Caki2 (cell line): ENCODE measurements at regions not wholly inside any gene's neighbourhood (a gene's known extent, or its start where the extent isn't known, plus 50 kb on each side); places are given as distances from the start of the nearest gene placed in this dataset.

ENCODE experiments used
- DNase-seq: peaks from one replicate; pipeline ENCODE4 v3.0.0-alpha.2; 2015; ENCODE audit warnings: low read depth
- in situ Hi-C: cut with HindIII; loops from 2 replicates; pipeline ENCODE4 v1.10.0; 2016; ENCODE audit warnings: low sequenced_read_pairs, low pct_unique_long_range_greater_than_20kb, mixed read lengths

DNA sequence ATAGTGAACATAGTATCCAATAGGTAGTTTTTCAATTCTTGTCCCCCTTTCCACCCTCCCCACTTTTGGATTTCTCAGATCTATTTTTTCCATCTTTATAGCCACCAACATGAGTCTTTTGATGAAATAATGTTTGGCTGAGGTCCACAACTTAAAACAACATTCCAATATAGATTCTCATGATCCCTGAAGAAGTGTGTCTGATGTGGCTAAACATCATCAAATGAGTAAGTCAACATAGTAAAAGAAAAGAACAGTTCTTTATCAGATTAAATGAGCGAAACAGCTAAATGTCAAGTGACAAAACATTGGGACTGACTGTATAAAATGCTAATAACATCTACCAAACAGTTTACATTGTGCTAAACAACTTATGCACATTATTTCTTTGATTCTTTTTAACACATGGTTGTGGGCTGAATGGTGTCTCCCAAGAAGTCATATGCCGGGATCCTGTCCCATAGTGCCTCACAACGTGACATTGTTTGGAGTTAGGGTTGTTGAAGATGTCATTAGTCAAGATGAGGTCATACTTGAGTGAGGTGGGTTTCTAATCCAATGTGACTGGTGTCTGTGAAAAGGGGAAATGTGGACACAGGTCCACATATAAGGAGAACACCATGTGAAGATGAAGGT, 453.6 kb downstream of the LTN1 start:
- in situ Hi-C loops = no loop called here
- DNase-seq = no peak

DNA sequence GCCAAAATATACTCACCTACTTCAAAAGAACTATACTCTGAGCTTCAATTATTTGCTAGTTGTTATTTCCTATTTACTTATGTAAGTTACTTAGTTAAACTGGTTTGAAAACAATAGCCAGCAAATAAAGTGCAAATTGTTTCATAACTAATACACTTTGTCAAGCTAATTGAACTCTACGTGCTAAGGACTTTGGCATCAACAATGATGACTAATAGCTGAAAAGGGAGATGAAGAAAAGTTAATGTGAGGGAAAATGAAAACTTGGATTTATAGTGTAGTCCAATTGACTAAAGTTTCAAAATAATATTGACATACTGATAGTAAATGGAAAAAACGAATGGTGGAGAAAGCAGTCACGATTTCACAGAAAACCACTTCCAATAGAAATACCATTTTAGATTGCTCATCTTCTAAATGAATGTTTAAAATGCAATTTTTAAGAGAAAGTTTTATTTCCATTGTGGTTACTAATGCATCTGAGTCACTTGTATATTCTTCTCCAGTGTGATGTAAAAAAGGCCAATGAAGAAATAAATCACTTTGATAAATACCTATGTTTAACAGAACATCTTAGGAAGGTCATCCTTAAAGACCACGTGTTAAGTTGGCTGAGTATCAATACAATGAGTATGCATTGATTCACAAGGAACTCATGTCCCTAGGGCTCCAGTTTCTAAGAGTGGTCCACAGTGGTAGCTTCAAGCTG, 455.2 kb downstream of the LTN1 start:
- no peak for DNase-seq
- in situ Hi-C loops = no loop called here

DNA sequence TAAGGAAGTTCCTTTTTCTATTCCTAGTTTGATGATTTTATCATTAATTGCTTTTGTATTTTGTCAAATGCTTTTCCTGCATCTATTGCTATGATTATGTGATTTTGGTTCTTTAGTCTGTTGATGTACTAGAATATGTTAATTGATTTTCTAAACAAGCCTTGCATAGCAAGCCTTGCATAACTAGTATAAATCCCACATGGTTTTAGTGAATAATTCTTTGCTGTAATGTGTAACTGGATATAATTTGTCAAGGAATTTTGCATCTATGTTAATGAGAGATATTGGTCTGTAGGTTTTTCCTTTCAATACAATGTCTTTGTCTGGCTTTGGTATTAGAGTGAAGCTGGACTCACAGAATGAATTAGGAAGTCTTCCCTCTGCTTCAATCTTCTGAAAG, 460.2 kb downstream of the LTN1 start:
- in situ Hi-C loops = no loop called here
- no peak for DNase-seq

DNA sequence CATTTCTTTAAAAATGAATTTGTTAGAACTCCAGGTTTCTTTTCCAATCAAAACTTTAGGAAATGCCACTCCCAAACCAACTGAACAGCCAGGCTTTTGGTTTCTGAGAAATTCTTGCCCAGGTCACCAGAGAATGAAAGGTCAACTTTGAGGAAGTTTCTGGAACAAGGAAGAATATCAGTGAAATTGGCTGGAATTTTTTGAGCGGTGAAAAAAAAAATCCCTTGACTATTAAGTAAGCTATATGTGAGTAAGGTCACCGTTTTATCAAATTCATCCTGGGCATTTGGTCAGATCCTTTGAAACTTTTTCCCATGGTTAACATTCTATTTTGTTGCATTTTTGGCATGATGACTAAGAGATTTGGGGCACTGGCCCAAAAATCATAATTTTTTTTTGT, 469.3 kb downstream of the LTN1 start:
- in situ Hi-C loops = no loop called here
- DNase-seq = no peak

DNA sequence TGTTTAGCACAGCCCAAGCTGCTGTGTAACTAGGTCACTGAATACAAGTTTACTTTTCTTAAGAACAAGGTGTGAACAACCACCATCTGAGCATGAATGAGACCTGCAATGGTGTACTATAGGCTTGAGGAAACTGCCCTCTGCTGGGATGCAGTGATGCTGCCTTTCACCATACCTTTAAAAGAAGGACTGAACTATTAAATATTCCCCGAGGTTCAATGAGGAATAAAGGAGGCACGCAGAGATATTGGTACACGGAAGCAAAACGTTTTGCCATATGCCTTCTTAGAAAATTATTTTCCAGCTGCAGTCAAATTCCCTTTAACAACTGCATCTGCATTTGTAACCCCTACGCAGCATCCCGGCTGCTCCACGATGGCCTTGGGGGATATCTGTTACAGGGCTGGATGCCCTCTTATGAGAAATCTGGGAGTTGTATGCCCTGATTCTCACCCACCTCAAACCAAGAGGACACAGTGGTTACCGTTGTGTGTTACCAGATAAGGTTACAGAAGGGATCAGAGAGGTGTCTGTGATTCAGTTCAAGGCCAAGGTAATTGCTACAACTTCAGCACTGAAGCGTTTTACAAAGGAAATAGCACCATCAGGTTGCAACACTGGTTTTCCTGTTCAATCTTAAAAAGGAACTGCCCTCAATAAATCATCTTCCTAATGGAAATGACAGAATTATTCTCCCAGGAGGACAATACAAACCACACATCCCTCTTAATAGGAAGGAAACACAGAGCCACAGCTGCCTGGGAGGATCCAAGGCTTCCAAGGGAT, 470.5 kb downstream of the LTN1 start:
- no peak for DNase-seq
- in situ Hi-C loops = no loop called here

DNA sequence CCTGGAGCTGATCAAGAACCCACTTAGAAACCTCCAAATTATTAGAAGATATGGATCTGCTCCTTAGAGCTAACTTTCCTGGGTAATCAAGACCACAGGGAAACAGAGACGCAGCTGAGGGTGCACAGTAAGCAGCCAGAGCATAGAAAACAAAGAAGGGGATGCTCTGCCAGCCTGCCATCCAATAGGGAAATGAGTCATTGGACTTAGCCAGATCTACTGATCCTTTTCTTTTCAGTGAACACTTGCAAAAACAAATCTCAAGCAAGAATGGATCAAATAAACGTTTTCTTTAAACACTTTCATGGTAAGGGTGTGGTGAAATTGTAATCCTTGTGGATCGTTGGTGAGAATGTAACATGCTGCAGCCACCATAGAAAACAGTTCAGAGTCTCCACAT, 474.0 kb downstream of the LTN1 start:
- no peak for DNase-seq
- in situ Hi-C loops = no loop called here

DNA sequence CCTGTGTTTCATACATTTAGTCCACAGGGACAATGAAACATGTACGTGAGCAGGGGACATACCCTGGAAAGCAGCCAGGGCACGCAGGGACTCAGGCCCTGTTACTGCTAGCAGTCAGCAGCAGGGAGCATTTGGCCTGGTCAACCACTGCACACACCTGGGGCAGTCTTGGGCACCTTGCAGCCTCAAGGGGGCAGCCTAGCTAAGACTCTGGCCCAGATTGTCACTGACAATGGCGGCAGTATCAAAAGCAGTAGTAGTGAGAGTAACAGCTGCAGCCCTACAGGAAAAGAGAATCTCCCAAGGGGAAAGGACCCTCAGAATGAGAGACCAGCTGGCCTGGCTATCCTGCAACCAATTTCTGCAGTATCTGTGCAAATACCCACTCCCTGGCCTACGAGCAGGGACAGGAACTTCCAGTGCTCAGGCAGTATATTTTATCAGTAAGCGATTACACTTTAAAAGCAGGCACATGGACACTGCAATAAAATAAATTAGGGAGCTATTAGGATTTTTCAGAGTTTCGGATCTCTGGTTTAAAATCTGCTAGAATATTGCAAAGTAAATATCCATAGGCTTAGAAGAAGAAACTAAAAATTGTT, 475.6 kb downstream of the LTN1 start:
- in situ Hi-C loops = no loop called here
- peak; percentile 37 for DNase-seq

DNA sequence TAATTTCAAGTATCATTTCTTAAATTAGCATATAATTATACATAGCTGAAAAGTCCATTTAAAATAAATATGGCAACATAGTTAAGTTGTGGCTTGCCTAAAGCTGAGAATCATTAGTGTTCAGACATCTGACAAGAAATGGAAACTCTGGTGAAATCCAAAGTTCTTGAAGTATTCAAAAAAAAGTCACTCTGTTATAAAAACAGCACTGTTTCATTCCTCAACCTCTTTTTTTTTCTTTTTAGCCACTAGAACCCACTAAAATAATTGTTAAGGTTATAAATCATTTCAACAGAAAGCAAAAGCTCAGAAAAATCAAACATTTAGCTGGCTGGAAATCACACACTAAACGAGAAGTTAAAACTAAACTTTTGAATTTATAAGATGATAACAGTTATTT, 476.7 kb downstream of the LTN1 start:
- no peak for DNase-seq
- in situ Hi-C loops = no loop called here

DNA sequence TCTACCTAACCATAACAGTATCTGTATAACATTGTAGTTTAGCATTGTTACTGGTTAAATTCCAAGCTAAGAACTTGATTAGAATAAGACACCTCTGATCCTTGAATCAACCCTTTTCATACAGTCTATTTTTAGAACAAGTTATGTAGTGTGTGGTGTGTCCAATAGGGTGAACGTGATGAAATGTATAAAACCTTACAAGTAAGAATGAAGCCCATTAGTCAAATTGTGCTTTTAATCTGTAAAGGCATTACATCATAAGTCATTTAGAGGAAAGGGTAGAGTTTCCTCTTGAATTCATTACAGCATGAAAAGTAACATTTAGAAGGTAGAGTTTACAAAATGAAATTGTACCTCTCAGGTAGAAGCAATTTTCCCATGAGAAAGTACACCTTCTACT, 479.2 kb downstream of the LTN1 start:
- no peak for DNase-seq
- in situ Hi-C loops = no loop called here

DNA sequence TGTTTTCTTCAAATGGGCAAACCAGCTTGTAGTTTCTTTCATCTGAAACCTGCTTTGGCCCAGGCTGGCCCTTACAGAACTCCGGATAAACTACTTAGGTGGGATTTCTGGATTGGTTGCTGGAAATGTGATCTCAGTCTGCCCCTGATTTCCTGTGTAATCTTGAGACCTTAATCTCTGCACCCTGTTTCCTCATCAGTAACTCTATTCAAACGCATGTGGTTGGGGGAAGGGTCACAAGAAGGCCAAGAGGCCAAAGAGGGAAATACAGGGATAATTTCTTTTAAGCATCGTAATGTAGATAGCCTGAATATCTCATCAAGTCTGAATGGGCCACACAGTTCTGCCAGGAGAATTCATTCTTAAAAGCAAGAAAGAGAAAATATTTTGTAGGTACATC, 483.6 kb downstream of the LTN1 start:
- in situ Hi-C loops = no loop called here
- DNase-seq = no peak

DNA sequence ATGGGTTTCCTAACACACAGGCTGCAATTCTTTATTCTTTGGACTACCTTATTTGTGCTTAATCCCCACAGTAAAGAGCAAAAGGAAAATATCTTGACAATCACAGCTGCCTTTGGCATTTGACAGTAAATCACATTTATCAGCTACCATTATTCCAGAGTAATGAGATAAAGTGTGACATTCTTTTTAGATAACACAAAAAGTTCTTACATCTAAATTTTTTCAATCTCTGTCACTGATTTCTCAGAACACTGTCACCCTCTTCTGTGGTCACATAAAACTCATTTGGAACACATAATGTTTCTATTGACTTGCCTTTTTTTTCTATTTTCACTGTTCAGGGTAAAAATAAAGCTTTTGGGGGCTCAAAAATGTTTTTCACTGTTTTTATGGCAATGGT, 484.6 kb downstream of the LTN1 start:
- in situ Hi-C loops = no loop called here
- no peak for DNase-seq

DNA sequence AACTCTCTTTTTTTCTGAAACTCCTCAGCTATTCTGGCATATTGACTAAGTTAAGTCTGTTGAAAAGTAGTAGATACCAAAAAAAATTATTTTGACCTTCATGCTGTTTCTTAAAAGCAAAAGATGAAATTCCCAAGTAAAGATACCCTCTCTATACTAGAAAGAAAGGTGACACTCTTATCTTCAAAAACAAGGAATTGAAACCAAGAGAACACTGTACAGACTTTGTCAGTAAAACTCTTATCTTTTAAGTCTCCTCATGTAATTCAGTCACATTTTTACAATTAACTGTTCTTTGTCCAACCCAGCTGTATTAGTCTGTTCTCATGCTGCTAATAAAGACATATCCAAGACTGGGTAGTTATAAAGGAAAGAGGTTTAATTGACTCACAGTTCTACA, 496.2 kb downstream of the LTN1 start:
- DNase-seq = no peak
- in situ Hi-C loops = no loop called here

DNA sequence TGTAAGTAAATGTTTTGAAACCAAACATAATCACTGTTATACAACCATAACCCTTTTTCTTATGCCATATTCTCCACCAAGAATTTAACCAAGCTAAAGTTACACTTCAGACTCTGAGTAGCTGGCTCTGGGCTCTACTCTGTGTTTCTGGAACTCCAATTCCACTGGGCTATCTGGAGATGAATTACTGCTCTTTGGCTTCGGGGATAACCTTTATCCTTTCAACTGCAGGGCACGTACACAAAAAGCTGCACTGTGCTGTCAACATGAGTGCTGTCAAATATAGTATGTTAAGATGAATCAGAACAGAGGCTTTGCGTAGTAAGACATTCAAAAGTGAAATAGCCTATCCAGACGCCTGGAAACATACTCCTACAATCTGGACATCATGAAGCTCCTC, 500.6 kb downstream of the LTN1 start:
- DNase-seq = no peak
- in situ Hi-C loops = no loop called here

DNA sequence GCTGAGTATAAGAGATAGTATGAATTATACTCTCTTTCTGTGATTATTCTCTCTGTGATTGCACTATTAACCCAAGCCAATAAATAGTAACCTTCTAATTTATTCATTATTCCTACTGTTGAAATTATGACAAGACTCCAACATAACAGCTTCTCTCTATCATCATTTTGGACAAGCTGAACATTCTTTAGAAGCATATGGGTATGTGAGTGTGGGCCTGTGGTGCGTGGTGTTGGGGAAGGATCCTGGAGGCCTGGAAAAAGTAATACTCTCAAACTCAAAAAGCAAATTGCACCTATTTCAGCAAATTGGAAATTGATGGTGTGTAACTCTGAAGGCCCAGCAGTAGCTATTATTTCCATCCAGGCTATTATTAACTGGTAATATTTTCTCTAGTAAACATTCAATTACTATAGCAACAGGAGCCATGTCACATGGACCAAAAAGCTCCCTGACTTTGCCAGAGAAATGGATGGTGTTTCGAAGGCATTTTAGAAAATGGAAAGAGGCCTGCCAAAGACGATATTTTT, 502.8 kb downstream of the LTN1 start:
- DNase-seq = no peak
- in situ Hi-C loops = no loop called here

DNA sequence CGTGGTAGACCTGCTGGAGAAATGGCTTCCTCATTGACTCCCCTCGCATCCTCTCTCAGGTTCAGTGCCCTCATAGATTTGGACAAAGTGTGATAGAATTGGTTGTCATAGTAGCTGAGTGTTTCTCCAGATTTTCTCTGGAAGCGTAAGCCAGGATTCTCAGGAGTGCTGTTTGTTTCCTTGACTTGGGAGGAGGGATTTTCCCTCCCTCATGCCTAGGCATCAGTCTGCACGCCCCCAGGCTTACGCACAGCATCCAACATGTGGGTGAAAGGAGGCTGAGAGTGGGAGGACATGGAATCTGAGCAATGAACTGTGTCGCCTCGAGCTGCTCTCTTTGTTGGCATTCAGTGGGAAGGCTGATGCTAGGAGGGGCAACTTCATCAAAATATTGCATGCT, 503.5 kb downstream of the LTN1 start:
- DNase-seq = no peak
- in situ Hi-C loops = no loop called here

DNA sequence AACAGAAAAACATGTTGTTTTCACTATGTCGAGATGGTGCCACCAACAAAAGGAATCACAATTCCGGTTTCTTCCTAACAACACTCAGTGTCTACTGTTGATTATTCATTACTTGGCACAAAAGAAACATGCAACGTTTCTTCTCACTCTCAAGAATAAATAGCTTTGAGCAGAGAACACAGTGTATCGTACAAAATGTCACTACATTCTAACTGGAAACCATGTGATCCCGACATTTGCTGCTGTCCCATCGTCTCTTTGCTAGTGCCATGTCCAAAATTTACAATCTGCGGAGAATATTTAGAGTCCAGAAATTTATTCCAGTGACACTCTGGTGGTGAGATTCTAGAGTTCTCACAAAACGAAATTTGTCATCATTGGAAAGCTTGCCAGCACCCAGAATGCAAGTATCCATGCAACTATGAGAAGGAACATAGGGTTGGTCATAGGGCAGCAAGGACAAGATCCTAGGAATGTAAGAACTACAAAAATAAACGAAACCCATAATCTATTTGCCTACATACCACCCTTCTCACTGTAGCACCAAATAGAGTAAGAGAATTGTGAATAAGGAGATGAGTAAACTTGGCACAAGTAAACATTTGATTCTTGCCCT, 505.1 kb downstream of the LTN1 start:
- in situ Hi-C loops = no loop called here
- DNase-seq = no peak

DNA sequence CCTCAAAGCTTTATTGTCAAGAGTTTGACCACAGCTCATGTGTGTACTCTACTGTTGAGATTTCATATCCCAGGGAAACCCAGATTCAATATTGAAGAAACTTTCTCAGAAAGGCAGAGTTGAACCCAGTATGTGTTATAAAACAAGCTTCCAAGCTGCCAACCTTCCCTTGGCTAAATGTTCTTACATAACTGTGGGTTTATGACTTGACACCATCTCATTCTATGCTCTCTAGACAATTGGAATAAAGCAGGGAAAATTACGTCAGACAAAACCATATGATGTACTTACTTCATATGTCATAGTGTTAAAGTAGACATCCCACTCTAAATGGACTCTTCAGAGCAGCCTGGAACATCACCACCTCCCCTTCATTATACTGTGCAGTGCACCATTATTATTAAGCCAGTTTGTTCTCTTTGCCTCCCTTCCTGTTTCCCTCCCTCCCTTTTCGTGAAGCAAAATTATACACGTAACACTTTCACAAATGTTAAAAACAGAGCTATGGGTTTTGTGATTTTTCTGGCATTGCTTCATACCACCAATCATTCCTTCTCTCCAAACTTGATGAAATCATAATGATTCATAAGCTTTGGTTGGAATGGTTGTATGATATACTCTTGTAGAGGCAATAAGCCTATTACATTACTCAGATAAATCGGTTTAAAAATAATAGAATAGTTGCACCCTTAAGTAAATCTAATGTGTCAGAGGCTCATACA, 507.2 kb downstream of the LTN1 start:
- no peak for DNase-seq
- in situ Hi-C loops = no loop called here
